Endothelial cell (in vitro differentiated cells): ENCODE measurements at regions not wholly inside any gene's neighbourhood (a gene's known extent, or its start where the extent isn't known, plus 50 kb on each side); places are given as distances from the start of the nearest gene placed in this dataset.
"Not testable (repeated sequence)": the region's sequence is repeated elsewhere in the genome, so short reads cannot be mapped to it uniquely, and the experiment has no call there.

Experiments
- DNase-seq: peaks from one replicate; pipeline ENCODE4 v3.0.0; 2021; ENCODE audit warnings: low spot score
- H3K27ac Mint-ChIP-seq: one replicate; pipeline ENCODE4 v1.8.0; 2021; ENCODE audit warnings: mixed read lengths, inconsistent platforms; ENCODE audit not compliant: unreplicated experiment
- H3K27me3 Mint-ChIP-seq: one replicate; pipeline ENCODE4 v1.8.0; 2021; ENCODE audit warnings: mild to moderate bottlenecking, moderate library complexity, mixed read lengths, inconsistent platforms; ENCODE audit not compliant: unreplicated experiment
- H3K36me3 Mint-ChIP-seq: one replicate; pipeline ENCODE4 v1.8.0; 2021; ENCODE audit warnings: mild to moderate bottlenecking, low read depth, mixed read lengths, inconsistent platforms; ENCODE audit not compliant: unreplicated experiment
- H3K4me1 Mint-ChIP-seq: one replicate; pipeline ENCODE4 v1.8.0; 2021; ENCODE audit warnings: mild to moderate bottlenecking, mixed read lengths, inconsistent platforms; ENCODE audit not compliant: unreplicated experiment
- H3K4me3 Mint-ChIP-seq: one replicate; pipeline ENCODE4 v1.8.0; 2021; ENCODE audit warnings: mild to moderate bottlenecking, mixed read lengths, inconsistent platforms; ENCODE audit not compliant: unreplicated experiment
- H3K9me3 Mint-ChIP-seq: one replicate; pipeline ENCODE4 v1.8.0; 2021; ENCODE audit warnings: mixed read lengths, inconsistent platforms; ENCODE audit not compliant: unreplicated experiment
- TF ChIP-seq, protein P1 (sequence below): fragments of 200-600 bp; sonication (generic); IDR thresholded peaks from one replicate; pipeline ENCODE4 v1.5.0; 2021; ENCODE audit warnings: antibody characterized with exemption; ENCODE audit not compliant: unreplicated experiment

DNA sequence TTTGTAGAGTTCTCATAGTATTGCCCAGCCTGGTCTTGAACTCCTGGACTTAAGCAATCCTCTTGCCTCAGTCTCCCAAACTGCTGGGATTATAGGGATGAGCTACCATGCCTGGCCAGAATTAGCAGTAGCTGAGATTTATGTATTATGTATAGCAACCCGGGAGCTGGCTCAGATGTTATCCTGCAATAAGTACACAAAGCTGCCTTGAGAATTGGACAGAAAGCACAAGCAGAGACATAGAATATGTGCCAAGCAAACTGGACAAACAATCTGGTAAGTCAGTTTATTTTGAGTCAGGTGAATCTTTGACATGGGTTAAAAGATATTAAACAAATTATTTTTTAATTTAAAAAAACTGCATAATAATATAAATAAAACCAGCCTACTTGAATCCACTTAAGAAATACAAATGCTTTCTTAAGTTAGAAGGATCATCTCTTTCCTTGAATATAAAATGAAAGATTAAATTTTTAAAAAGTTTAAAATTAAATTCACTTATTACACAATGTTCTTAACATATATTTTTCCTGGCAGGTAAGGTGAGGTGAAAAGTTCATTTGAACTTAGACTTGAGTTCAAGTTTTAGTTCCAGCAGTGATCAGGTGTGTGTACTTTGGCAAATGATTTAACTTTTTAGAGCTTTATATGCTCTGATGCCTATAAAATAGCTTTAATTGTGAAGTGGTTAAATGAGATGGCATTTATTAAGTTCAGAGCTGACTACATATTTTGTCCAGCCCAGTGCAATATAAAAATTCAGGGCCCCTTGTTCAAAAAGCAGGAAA, 87.8 kb upstream of the ACSL1 start:
- Mint-ChIP-seq H3K4me3 (no peak overlapping the region), H3K36me3 (peaks cover 3% of the 10 kb centered on the region), H3K27me3 (peaks cover 2% of the 10 kb centered on the region), H3K9me3 (peaks cover 14% of the 10 kb centered on the region), H3K4me1 (no peaks in the 10 kb centered on the region), H3K27ac (no peak overlapping the region)
- DNase-seq, result no peak
- TF ChIP-seq, protein P1, sequence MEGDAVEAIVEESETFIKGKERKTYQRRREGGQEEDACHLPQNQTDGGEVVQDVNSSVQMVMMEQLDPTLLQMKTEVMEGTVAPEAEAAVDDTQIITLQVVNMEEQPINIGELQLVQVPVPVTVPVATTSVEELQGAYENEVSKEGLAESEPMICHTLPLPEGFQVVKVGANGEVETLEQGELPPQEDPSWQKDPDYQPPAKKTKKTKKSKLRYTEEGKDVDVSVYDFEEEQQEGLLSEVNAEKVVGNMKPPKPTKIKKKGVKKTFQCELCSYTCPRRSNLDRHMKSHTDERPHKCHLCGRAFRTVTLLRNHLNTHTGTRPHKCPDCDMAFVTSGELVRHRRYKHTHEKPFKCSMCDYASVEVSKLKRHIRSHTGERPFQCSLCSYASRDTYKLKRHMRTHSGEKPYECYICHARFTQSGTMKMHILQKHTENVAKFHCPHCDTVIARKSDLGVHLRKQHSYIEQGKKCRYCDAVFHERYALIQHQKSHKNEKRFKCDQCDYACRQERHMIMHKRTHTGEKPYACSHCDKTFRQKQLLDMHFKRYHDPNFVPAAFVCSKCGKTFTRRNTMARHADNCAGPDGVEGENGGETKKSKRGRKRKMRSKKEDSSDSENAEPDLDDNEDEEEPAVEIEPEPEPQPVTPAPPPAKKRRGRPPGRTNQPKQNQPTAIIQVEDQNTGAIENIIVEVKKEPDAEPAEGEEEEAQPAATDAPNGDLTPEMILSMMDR, result no peak

DNA sequence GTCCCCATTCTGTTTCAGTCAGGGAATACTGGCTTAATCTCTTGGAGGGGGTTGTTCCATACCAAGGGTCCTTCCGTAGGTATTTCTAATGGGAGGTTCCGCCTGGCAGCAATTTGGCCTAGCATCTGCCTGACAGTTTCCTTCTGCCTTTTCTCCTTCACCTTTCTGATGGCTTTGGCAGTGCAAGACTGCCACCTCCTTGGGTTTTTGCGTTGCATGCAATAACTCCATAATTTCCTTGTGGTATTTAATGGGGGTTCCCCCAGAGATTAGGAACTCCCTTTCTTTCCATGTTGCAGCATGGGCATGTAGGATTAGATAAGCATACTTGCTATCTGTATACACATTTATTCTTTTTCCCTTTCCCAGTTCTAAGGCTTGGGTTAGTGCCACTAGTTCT, 93.0 kb upstream of the ACSL1 start:
- not testable (repeated sequence) for H3K27me3 Mint-ChIP-seq, DNase-seq, H3K36me3 Mint-ChIP-seq, H3K27ac Mint-ChIP-seq, H3K4me3 Mint-ChIP-seq, H3K4me1 Mint-ChIP-seq
- peaks cover 14% of the 10 kb centered on the region for H3K9me3 Mint-ChIP-seq

DNA sequence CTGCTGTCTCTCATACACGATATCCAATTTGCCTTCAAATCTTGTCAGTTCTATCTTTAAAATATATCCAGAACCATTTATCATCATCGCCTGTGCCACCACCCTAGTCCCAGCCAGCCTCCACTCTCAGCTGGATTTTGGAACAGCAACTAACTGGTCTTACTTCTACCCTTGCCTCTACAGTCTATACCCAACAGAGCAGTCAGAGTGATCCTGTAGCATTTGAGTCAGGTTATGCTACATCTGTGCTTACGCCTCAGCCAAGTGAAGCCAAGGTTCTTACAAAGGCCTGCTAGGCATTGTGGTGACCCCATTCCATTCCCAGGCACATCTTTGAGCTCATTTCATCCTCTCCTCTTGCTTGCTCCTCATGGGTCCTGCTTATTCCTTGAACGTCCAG, 95.7 kb upstream of the ACSL1 start:
- H3K36me3 Mint-ChIP-seq, result peaks cover 7% of the 10 kb centered on the region

DNA sequence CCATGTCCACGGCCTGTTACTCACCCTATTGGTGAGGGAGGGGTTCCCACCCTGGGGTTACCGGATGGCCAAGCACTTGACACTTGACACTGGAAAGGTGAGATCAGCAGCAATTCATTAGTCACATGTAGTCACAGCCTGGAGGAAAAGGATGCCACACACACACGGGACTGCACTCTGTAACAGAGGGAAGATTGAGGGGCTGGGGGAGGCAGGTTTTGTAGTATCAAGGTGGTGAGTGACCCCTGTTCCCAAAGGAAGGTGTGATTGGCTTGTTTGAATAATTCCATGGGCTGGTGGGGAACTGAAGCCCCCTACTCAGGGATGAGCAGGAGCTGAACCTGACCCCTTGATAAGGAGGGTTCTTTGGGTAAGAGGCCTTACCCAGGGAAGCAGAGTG, 96.0 kb upstream of the HELT start:
- Mint-ChIP-seq H3K9me3 (peaks cover 11% of the 10 kb centered on the region), H3K4me3 (no peak overlapping the region), H3K27me3 (peaks cover 2% of the 10 kb centered on the region), H3K27ac (no peak overlapping the region), H3K36me3 (peaks cover 7% of the 10 kb centered on the region), H3K4me1 (no peaks in the 10 kb centered on the region)
- no peak for DNase-seq
- TF ChIP-seq, protein P1, result no peak

More for the DNA sequence above, 95.7 kb upstream of the ACSL1 start:
- H3K4me1 Mint-ChIP-seq, result no peaks in the 10 kb centered on the region
- DNase-seq, result no peak
- H3K4me3 Mint-ChIP-seq, result peak overlapping the region; percentile 56
- H3K9me3 Mint-ChIP-seq, result peaks cover 11% of the 10 kb centered on the region
- TF ChIP-seq, protein P1, result no peak
- peaks cover 2% of the 10 kb centered on the region for H3K27me3 Mint-ChIP-seq
- no peak overlapping the region for H3K27ac Mint-ChIP-seq

DNA sequence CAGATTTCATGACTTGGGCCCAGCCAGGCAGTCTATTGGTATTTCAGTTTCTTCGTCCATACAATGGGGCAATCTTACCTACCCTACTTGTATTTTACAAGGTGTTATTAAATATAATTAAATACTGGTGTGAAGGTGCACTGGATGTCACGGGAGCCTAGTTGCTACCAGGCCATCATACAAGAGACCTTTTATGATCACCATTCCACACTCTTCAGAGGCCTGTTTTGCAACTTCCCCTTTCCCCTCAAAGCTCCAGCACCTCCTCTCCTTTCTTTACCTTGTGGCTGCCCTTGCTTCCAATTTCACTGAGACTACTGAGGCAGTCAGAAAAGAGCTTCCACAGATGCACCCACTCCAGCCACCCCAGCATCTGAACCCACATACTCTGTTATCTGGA, 93.8 kb upstream of the HELT start:
- peaks cover 2% of the 10 kb centered on the region for H3K27me3 Mint-ChIP-seq
- DNase-seq, result no peak
- TF ChIP-seq, protein P1, result no peak
- peaks cover 11% of the 10 kb centered on the region for H3K9me3 Mint-ChIP-seq
- H3K4me1 Mint-ChIP-seq, result no peaks in the 10 kb centered on the region
- H3K36me3 Mint-ChIP-seq, result peaks cover 7% of the 10 kb centered on the region
- H3K27ac Mint-ChIP-seq, result no peak overlapping the region
- no peak overlapping the region for H3K4me3 Mint-ChIP-seq
